GM12878 (cell line): ENCODE measurements at regions not wholly inside any gene's neighbourhood (a gene's known extent, or its start where the extent isn't known, plus 50 kb on each side); places are given as distances from the start of the nearest gene placed in this dataset.

Experiments
- TF ChIP-seq, protein P1 (sequence below): fragments of 450-650 bp; IDR thresholded peaks from 2 replicates; pipeline ENCODE4 v1.6.1; 2016; ENCODE audit warnings: mild to moderate bottlenecking, moderate library complexity, borderline replicate concordance
- TF ChIP-seq, protein P2 (sequence below): IDR thresholded peaks from 2 replicates; pipeline ENCODE4 v1.6.1; 2011; ENCODE audit warnings: low read depth, low read length, improper control_type of control experiment, borderline replicate concordance
- TF ChIP-seq, protein P3 (sequence below): fragments of 450-650 bp; formaldehyde crosslinking; IDR thresholded peaks from 2 replicates; pipeline ENCODE4 v1.4.0; 2022; ENCODE audit warnings: mild to moderate bottlenecking, moderate library complexity

DNA sequence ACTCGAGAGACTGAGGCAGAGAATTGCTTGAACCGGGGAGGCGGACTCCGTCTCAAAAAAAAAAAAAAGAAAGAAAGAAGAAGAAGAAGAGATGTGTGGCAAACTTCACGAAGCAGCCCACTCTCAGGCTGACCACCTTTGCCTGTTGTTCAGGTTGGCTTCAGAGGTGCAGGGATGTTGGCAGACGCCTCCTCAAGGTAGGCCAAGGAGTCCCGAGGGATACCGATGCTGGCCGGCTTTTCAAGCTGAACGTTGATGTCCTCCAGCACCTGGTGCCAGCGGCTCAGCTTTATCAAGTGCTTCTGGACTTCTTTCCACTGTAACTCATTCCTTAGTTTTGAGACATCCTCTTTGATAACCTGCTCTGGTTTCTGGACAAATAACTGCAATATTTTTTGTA lies 243.8 kb upstream of the ADGRL2 start (continued):
- TF ChIP-seq, protein P1, sequence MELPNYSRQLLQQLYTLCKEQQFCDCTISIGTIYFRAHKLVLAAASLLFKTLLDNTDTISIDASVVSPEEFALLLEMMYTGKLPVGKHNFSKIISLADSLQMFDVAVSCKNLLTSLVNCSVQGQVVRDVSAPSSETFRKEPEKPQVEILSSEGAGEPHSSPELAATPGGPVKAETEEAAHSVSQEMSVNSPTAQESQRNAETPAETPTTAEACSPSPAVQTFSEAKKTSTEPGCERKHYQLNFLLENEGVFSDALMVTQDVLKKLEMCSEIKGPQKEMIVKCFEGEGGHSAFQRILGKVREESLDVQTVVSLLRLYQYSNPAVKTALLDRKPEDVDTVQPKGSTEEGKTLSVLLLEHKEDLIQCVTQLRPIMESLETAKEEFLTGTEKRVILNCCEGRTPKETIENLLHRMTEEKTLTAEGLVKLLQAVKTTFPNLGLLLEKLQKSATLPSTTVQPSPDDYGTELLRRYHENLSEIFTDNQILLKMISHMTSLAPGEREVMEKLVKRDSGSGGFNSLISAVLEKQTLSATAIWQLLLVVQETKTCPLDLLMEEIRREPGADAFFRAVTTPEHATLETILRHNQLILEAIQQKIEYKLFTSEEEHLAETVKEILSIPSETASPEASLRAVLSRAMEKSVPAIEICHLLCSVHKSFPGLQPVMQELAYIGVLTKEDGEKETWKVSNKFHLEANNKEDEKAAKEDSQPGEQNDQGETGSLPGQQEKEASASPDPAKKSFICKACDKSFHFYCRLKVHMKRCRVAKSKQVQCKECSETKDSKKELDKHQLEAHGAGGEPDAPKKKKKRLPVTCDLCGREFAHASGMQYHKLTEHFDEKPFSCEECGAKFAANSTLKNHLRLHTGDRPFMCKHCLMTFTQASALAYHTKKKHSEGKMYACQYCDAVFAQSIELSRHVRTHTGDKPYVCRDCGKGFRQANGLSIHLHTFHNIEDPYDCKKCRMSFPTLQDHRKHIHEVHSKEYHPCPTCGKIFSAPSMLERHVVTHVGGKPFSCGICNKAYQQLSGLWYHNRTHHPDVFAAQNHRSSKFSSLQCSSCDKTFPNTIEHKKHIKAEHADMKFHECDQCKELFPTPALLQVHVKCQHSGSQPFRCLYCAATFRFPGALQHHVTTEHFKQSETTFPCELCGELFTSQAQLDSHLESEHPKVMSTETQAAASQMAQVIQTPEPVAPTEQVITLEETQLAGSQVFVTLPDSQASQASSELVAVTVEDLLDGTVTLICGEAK, result no peak
- TF ChIP-seq, protein P2, sequence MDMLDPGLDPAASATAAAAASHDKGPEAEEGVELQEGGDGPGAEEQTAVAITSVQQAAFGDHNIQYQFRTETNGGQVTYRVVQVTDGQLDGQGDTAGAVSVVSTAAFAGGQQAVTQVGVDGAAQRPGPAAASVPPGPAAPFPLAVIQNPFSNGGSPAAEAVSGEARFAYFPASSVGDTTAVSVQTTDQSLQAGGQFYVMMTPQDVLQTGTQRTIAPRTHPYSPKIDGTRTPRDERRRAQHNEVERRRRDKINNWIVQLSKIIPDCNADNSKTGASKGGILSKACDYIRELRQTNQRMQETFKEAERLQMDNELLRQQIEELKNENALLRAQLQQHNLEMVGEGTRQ, result no peak
- TF ChIP-seq, protein P3, sequence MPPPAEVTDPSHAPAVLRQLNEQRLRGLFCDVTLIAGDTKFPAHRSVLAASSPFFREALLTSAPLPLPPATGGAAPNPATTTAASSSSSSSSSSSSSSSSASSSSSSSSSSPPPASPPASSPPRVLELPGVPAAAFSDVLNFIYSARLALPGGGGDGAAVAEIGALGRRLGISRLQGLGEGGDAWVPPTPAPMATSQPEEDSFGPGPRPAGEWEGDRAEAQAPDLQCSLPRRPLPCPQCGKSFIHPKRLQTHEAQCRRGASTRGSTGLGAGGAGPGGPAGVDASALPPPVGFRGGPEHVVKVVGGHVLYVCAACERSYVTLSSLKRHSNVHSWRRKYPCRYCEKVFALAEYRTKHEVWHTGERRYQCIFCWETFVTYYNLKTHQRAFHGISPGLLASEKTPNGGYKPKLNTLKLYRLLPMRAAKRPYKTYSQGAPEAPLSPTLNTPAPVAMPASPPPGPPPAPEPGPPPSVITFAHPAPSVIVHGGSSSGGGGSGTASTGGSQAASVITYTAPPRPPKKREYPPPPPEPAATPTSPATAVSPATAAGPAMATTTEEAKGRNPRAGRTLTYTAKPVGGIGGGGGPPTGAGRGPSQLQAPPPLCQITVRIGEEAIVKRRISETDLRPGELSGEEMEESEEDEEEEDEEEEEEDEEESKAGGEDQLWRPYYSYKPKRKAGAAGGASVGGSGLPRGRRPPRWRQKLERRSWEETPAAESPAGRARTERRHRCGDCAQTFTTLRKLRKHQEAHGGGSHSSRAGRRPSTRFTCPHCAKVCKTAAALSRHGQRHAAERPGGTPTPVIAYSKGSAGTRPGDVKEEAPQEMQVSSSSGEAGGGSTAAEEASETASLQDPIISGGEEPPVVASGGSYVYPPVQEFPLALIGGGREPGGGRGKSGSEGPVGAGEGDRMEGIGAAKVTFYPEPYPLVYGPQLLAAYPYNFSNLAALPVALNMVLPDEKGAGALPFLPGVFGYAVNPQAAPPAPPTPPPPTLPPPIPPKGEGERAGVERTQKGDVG (CRISPR knock-in tag), result no peak
- TF ChIP-seq, all 136 proteins: peak for 0
